Testis (tissue), 2 donors: ENCODE measurements at regions not wholly inside any gene's neighbourhood (a gene's known extent, or its start where the extent isn't known, plus 50 kb on each side); places are given as distances from the start of the nearest gene placed in this dataset.

Experiments
- POLR2A ChIP-seq: fragments of 450-650 bp; IDR thresholded peaks from one replicate; pipeline ENCODE4 v1.6.1; 2017; ENCODE audit warnings: antibody characterized with exemption, mild to moderate bottlenecking, moderate library complexity
- TF ChIP-seq, protein P1 (sequence below), 3 experiments: fragments of 450-650 bp in 2 of 3; fragments of 200-600 bp in 1 of 3; sonication (generic) in 1 of 3; IDR thresholded peaks; one replicate each; pipeline ENCODE4 v1.5.1; 2016 to 2019; ENCODE audit warnings: antibody characterized with exemption in 3 of 3, mild to moderate bottlenecking in 2 of 3, moderate library complexity in 1 of 3

GRCh38 chr10:130425881-130426435 is 289.8 kb downstream of the GLRX3 start:
- TF ChIP-seq, protein P1, sequence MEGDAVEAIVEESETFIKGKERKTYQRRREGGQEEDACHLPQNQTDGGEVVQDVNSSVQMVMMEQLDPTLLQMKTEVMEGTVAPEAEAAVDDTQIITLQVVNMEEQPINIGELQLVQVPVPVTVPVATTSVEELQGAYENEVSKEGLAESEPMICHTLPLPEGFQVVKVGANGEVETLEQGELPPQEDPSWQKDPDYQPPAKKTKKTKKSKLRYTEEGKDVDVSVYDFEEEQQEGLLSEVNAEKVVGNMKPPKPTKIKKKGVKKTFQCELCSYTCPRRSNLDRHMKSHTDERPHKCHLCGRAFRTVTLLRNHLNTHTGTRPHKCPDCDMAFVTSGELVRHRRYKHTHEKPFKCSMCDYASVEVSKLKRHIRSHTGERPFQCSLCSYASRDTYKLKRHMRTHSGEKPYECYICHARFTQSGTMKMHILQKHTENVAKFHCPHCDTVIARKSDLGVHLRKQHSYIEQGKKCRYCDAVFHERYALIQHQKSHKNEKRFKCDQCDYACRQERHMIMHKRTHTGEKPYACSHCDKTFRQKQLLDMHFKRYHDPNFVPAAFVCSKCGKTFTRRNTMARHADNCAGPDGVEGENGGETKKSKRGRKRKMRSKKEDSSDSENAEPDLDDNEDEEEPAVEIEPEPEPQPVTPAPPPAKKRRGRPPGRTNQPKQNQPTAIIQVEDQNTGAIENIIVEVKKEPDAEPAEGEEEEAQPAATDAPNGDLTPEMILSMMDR (IDR thresholded peaks at IDR 0.05) = no peak
- no peak for TF ChIP-seq POLR2A
